ENCODE measurements at regions not wholly inside any gene's neighbourhood (a gene's known extent, or its start where the extent isn't known, plus 50 kb on each side); places are given as distances from the start of the nearest gene placed in this dataset.

GRCh38 chr17:77892031-77892430 is 66.5 kb upstream of the TNRC6C start:
- ChIA-PET POLR2A (no interaction called here), CTCF (no interaction called here)
- no peak overlapping the region for H3K4me3 ChIP-seq (ENCODE audit: low read depth, low read length)

GRCh38 chr17:77892469-77893143 is 65.9 kb upstream of the TNRC6C start:
- no peak overlapping the region for H3K4me3 ChIP-seq (ENCODE audit: low read depth, low read length)
- DNase-seq (ENCODE audit: low read depth, low spot score), result no peak
- ChIA-PET POLR2A (no interaction called here), CTCF (no interaction called here)
- no peak overlapping the region for H3K27ac ChIP-seq (ENCODE audit: low read depth, low read length)
- peaks cover 18% of the 10 kb centered on the region for H3K27me3 ChIP-seq (ENCODE audit: control insufficient read depth, insufficient read depth, low read length)
- TF ChIP-seq, protein P1, sequence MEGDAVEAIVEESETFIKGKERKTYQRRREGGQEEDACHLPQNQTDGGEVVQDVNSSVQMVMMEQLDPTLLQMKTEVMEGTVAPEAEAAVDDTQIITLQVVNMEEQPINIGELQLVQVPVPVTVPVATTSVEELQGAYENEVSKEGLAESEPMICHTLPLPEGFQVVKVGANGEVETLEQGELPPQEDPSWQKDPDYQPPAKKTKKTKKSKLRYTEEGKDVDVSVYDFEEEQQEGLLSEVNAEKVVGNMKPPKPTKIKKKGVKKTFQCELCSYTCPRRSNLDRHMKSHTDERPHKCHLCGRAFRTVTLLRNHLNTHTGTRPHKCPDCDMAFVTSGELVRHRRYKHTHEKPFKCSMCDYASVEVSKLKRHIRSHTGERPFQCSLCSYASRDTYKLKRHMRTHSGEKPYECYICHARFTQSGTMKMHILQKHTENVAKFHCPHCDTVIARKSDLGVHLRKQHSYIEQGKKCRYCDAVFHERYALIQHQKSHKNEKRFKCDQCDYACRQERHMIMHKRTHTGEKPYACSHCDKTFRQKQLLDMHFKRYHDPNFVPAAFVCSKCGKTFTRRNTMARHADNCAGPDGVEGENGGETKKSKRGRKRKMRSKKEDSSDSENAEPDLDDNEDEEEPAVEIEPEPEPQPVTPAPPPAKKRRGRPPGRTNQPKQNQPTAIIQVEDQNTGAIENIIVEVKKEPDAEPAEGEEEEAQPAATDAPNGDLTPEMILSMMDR (IDR thresholded peaks at IDR 0.05; ENCODE audit: low read depth, low read length), result no peak; the same call in 1 of the 2 replicates
- H3K9me3 ChIP-seq (ENCODE audit: control insufficient read depth, insufficient read depth, low read length), result no peaks in the 10 kb centered on the region

More at GRCh38 chr17:77892031-77892430, 66.5 kb upstream of the TNRC6C start:
- Histone ChIP-seq H3K27me3 (ENCODE audit: control insufficient read depth, insufficient read depth, low read length) (peaks cover 18% of the 10 kb centered on the region), H3K27ac (ENCODE audit: low read depth, low read length) (no peak overlapping the region), H3K9me3 (ENCODE audit: control insufficient read depth, insufficient read depth, low read length) (no peaks in the 10 kb centered on the region)
- DNase-seq (ENCODE audit: low read depth, low spot score), result no peak
- TF ChIP-seq, protein P1 (IDR thresholded peaks at IDR 0.05; ENCODE audit: low read depth, low read length), result no peak

DNA sequence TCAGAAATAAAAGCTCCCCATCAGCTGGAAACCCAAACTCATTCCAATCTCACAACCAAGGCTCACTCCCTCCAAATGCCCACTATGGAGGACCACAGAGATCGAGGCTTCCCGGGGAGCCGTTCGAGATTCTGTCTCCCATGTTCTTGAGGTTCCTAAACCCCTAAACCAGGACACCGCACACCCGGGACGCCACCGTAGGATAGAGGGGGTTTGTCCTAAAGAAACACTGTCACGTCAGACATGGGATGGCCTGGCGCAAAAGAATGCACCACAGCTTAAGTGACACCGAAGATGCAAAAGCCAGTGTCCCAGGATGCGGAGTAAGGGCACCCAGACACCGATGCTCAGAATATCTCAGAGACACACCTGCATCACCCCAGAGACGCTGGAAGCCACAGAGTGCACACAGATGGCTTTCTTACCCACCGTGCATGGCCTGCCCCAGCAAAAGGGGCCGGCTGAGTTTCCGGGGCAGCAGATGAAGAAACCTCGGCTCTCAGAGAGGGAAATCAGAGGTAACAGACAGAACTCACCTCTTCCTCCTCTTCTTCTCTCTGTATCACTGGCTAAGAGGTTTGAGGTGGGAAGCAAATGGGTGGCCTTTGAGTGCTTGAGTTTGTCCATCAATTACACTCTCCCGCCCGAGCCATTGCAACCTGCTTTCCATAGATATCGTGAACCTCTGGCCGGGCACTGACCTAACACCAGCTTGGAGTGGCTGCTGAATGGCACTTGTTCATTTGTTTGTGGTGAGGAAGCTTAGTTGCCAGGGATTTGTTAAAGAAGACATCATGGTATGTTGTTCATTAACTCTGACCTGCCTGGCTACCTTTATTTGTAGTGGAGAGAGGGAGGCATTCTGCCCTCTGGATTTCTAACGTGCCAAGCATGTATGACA is 65.1 kb upstream of the TNRC6C start:
- TF ChIP-seq, protein P1 (IDR thresholded peaks at IDR 0.05; ENCODE audit: low read depth, low read length), result no peak
- no peak for DNase-seq (ENCODE audit: low read depth, low spot score)
- Histone ChIP-seq H3K27me3 (ENCODE audit: control insufficient read depth, insufficient read depth, low read length) (peaks cover 21% of the 10 kb centered on the region), H3K4me3 (ENCODE audit: low read depth, low read length) (no peak overlapping the region), H3K27ac (ENCODE audit: low read depth, low read length) (no peak overlapping the region), H3K9me3 (ENCODE audit: control insufficient read depth, insufficient read depth, low read length) (no peaks in the 10 kb centered on the region)
- ChIA-PET CTCF (no interaction called here), POLR2A (no interaction called here)

- CTCF ChIA-PET, result no interaction called here
- H3K4me3 ChIP-seq (ENCODE audit: low read depth, low read length), result no peak overlapping the region
- TF ChIP-seq, protein P1 (IDR thresholded peaks at IDR 0.05; ENCODE audit: low read depth, low read length), result no peak
- POLR2A ChIA-PET, result no interaction called here
- H3K9me3 ChIP-seq (ENCODE audit: control insufficient read depth, insufficient read depth, low read length), result no peaks in the 10 kb centered on the region
- DNase-seq (ENCODE audit: low read depth, low spot score), result no peak
- H3K27me3 ChIP-seq (ENCODE audit: control insufficient read depth, insufficient read depth, low read length), result peaks cover 22% of the 10 kb centered on the region
- H3K27ac ChIP-seq (ENCODE audit: low read depth, low read length), result no peak overlapping the region
Measured at GRCh38 chr17:77894126-77894956, 64.2 kb upstream of the TNRC6C start.
